ENCODE measurements at regions not wholly inside any gene's neighbourhood (a gene's known extent, or its start where the extent isn't known, plus 50 kb on each side); places are given as distances from the start of the nearest gene placed in this dataset.

DNA sequence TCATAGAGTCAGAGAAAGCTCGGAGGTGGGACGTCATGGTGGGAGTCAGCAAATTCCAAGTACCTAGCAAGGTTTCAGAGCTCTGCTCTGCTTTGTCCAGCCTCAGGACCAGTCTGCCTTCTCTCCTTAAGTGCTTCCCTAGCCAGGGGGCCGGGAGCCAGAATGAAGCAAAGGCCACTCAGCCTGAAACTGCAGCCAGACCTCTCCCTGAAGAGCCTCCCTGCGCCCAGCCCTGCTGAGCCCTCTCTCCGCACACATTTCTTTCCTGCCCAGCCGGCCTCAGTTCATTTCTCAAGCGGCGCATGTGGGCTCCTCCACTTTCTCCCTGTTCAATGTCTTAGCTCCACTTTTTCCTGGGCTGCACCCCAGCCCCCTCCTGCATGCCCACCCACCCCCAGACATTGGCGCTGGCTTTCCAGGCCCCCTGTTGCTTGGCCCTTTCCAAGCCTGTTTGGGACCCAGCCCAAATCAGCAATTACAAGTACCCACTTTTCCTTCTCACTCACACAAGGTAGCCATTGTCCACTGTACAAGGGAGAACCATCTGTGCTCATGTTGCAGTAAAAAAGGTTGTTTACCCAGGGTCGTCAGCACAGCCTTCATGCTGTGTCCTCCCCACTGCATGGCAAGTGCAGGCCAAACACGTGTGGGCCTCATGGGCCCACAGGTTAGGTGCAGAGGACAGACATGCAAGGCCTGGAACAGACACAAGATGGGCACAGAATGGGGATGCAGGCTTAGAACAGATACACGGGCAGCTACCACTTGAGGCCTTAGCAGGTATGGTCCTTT is 147.1 kb downstream of the MRPL14 start:
- no peak for DNase-seq

DNA sequence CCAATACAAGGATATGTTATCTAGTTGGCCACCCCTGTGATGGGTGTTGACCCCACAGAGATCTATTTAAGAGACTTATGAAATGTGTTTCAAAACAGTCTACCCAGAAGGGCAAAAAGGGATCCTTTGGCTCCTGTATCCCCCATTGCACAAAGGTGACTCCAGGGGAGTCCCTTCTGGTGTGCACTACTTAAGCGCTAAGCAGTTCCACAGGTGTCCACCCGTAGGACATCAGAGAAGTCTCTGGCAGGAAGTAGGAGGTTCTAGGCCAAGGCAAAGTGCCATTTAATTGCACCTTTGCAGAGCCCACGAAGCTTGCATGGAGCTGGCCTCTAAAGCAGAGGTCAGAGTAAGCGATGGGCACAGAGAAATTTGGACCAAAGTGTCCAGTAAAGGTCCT is 147.7 kb downstream of the MRPL14 start:
- DNase-seq = no peak

GRCh38 chr6:43978473-43979346 is 148.5 kb downstream of the MRPL14 start:
- no peak for DNase-seq

DNA sequence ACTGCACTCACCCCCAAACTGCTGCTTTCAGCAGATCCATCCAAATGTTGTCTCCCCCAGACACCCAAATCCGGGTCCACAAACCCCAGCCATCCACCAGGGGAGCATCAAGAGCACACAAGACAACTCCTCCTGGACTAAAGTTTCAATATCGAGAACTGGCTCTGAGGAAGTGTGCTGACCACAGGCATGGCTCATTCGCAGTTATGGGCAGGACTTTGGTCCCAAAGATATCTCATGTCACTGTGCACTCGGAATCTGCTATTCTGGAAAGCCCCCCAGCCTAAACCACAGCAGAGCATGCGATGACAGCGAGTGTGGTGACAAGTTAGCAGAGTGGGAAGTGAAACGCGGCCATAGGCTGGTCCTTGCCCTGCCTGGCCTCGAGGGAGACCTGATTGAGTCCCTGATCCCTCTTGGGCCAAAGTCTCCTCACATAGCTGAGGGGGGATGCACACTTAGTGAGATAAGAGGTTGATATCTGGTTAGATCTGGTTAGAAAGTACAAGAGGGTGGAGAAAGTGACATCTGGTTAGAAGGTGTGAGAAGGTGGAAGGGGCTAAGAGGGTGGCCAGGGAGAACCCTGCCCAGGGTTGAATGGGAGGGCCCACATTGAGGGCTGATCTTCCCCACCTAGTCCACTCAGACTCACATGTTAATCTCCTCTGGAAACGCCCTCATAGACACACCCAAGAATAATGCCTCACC is 149.7 kb downstream of the MRPL14 start:
- no peak for DNase-seq

DNA sequence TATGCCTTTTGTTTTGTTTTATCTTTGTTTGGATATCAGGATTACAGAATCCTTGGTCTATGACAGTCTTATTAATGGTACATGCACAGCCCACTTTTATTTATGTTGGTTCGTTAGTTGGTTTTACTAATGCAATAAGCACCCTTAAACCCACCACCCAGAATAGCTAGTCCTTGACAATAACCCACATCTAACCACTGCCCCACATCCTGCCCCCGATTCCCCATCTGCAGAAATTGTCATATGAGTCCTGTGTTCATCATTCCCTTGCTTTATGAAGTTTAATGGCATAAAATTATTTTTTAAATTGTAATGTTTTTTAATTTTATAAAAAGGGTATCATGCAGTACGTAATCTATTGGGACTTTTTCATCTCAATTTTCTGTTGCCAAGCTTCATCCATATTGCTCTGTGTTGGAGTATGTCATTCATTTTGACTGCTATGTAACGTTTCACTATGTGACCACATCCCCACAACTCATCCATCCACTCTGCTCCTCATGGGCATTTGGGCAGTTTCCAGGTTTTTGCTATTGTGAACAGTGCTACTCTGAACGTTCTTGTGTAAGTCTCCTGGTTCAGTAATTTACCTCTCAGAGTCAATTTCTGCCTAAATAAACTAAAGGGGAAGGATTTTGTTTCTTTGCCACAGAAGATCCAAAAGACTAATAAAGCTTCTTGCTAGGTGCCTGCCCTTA is 150.4 kb downstream of the MRPL14 start:
- DNase-seq = no peak

DNA sequence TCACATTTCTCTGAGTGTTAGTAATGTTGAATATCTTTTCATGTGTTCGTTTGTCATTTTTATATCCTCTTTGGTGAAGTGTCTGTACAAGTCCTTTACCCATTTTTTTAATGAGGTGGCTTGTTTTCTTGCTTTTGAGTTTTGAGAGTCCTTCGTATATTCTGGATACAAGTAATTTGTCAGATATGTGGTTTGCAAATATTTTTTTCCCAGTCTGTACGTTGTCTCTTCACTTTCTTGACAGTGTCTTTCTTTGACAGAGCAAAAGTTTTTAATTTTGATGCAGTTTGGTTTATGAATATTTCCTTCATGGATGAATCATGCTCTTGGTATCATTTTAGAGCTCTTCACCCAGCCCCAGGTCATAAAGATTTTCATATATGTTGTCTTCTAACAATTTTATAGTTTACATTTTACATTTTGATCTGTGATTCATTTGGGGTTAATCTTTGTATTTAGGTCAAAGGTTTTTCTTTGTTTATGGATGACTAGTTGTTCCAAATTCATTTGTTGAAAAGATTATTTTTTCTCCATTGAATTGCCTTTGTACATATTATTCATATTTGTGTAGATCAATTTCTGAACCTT is 152.5 kb downstream of the MRPL14 start:
- no peak for DNase-seq

DNA sequence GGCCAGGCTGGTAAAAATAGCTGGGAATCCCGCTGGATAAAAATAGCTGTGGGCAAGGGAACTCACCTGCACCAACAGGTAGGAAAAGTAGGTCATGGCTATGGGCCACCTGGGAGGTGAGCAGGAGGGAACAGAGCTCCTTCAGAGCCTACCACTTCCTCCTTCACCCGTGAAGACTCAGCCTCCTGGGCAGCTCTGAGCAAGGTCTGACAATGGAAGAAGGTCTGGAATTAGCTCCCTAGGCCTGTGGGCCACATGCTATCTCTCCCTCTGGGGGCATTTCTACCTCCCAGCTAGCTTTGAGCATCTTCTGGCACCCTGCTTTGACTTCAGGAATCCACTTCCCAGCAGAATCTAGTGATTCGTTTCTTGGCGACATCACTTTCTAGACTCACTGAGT is 153.9 kb downstream of the MRPL14 start:
- DNase-seq = no peak

GRCh38 chr6:43972913-43973300 is 154.3 kb downstream of the MRPL14 start:
- DNase-seq = no peak

- no peak for DNase-seq
Measured at GRCh38 chr6:43972179-43972912, 154.9 kb downstream of the MRPL14 start.

GRCh38 chr6:43971776-43972126 is 155.5 kb downstream of the MRPL14 start:
- DNase-seq = no peak

- DNase-seq = no peak
Measured at GRCh38 chr6:43970913-43971775, 156.1 kb downstream of the MRPL14 start.

- no peak for DNase-seq
Measured at GRCh38 chr6:43970068-43970912, 157.0 kb downstream of the MRPL14 start.

- no peak for DNase-seq
Measured at GRCh38 chr6:43969158-43969981, 157.9 kb downstream of the MRPL14 start.

DNA sequence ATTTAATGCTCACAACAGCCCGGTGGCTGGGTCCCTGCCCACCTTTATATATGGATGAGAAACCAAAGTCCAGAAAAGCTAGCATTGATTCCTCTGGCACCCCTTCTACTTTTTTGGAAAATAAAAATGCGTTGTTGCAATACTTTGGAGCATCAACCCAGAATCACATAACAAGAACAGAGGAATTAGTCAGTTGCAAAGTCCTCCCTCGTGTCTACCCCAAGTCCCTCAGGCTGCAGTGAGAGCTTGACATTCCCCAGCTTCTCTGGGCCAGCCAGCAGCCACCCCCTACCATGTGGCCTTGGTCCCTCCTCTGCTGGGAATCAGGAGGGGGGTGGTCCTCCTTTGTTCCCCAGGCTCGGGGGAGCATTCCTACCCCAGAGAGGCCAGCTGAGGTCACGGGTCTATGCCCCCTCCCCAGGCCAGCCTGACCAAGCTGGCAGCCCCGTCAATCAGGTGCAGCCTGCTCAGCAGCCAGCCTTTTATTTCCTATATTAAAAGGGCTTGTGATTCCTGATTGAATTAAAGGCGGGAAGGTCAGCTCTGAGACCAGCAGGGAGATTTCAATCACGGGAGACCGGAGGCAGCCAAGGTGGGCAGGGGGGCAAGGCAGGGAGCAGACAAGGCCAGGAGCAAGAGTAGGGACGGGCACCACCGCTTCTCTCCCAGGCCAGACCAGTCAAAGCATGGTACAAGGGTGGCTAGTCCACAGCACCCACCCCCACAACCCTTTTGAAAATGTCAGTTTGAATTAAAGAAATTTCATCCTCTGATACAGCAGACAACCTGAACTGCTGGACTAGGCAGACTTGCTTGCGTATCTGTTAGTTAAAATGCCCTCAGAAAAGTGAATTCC is 158.9 kb downstream of the MRPL14 start:
- no peak for DNase-seq

- DNase-seq = no peak
Measured at GRCh38 chr6:43967719-43968091, 159.5 kb downstream of the MRPL14 start.

GRCh38 chr6:43966853-43967718 is 160.2 kb downstream of the MRPL14 start:
- no peak for DNase-seq

- DNase-seq = no peak
Measured at GRCh38 chr6:43966374-43966658, 160.9 kb downstream of the MRPL14 start.

All from SHP77 (cell line).